ENCODE measurements at regions not wholly inside any gene's neighbourhood (a gene's known extent, or its start where the extent isn't known, plus 50 kb on each side); places are given as distances from the start of the nearest gene placed in this dataset.

GRCh38 chr4:125891597-125892258, 577.0 kb downstream of the FAT4 start:
- no peaks in the 10 kb centered on the region for H3K36me3 ChIP-seq (replicated peaks; ENCODE audit: control insufficient read depth, insufficient read depth, low read length)
- no peak for DNase-seq
- no peaks in the 10 kb centered on the region for H3K27me3 ChIP-seq (ENCODE audit: control insufficient read depth, insufficient read depth, low read length)
- no peak overlapping the region for H3K4me3 ChIP-seq (ENCODE audit: insufficient read depth, low read depth, low read length)

GRCh38 chr4:125904802-125905201, 590.0 kb downstream of the FAT4 start:
- Histone ChIP-seq H3K27me3 (ENCODE audit: control insufficient read depth, insufficient read depth, low read length) (no peaks in the 10 kb centered on the region), H3K4me3 (ENCODE audit: insufficient read depth, low read depth, low read length) (no peak overlapping the region), H3K36me3 (replicated peaks; ENCODE audit: control insufficient read depth, insufficient read depth, low read length) (no peaks in the 10 kb centered on the region)
- DNase-seq: no peak

- no peak for DNase-seq
- Histone ChIP-seq H3K4me3 (ENCODE audit: insufficient read depth, low read depth, low read length) (no peak overlapping the region), H3K27me3 (ENCODE audit: control insufficient read depth, insufficient read depth, low read length) (no peaks in the 10 kb centered on the region), H3K36me3 (replicated peaks; ENCODE audit: control insufficient read depth, insufficient read depth, low read length) (no peaks in the 10 kb centered on the region)
These were observed 596.3 kb downstream of the FAT4 start for GRCh38 chr4:125911058-125911457.

- Histone ChIP-seq H3K4me3 (ENCODE audit: insufficient read depth, low read depth, low read length) (no peak overlapping the region), H3K36me3 (replicated peaks; ENCODE audit: control insufficient read depth, insufficient read depth, low read length) (no peaks in the 10 kb centered on the region), H3K27me3 (ENCODE audit: control insufficient read depth, insufficient read depth, low read length) (no peaks in the 10 kb centered on the region)
- no peak for DNase-seq
These were observed 596.7 kb downstream of the FAT4 start for GRCh38 chr4:125911481-125911880.

- Histone ChIP-seq H3K36me3 (replicated peaks; ENCODE audit: control insufficient read depth, insufficient read depth, low read length) (no peaks in the 10 kb centered on the region), H3K27me3 (ENCODE audit: control insufficient read depth, insufficient read depth, low read length) (no peaks in the 10 kb centered on the region), H3K4me3 (ENCODE audit: insufficient read depth, low read depth, low read length) (no peak overlapping the region)
- DNase-seq: no peak
These were observed 602.8 kb downstream of the FAT4 start for GRCh38 chr4:125917559-125917958.

- no peak overlapping the region for H3K4me3 ChIP-seq (ENCODE audit: insufficient read depth, low read depth, low read length)
- no peaks in the 10 kb centered on the region for H3K27me3 ChIP-seq (ENCODE audit: control insufficient read depth, insufficient read depth, low read length)
- H3K36me3 ChIP-seq (replicated peaks; ENCODE audit: control insufficient read depth, insufficient read depth, low read length): no peaks in the 10 kb centered on the region
- DNase-seq: no peak
These were observed 613.9 kb downstream of the FAT4 start for GRCh38 chr4:125928652-125929051.

GRCh38 chr4:125938541-125938940, 623.8 kb downstream of the FAT4 start:
- Histone ChIP-seq H3K4me3 (ENCODE audit: insufficient read depth, low read depth, low read length) (no peak overlapping the region), H3K27me3 (ENCODE audit: control insufficient read depth, insufficient read depth, low read length) (no peaks in the 10 kb centered on the region), H3K36me3 (replicated peaks; ENCODE audit: control insufficient read depth, insufficient read depth, low read length) (no peaks in the 10 kb centered on the region)
- DNase-seq: no peak

- Histone ChIP-seq H3K27me3 (ENCODE audit: control insufficient read depth, insufficient read depth, low read length) (no peaks in the 10 kb centered on the region), H3K36me3 (replicated peaks; ENCODE audit: control insufficient read depth, insufficient read depth, low read length) (no peaks in the 10 kb centered on the region), H3K4me3 (ENCODE audit: insufficient read depth, low read depth, low read length) (no peak overlapping the region)
- DNase-seq: no peak
These were observed 625.7 kb downstream of the FAT4 start for GRCh38 chr4:125940426-125940825.

GRCh38 chr4:125944966-125945365, 630.2 kb downstream of the FAT4 start:
- Histone ChIP-seq H3K36me3 (replicated peaks; ENCODE audit: control insufficient read depth, insufficient read depth, low read length) (no peaks in the 10 kb centered on the region), H3K27me3 (ENCODE audit: control insufficient read depth, insufficient read depth, low read length) (no peaks in the 10 kb centered on the region), H3K4me3 (ENCODE audit: insufficient read depth, low read depth, low read length) (no peak overlapping the region)
- DNase-seq: no peak

- Histone ChIP-seq H3K36me3 (replicated peaks; ENCODE audit: control insufficient read depth, insufficient read depth, low read length) (no peaks in the 10 kb centered on the region), H3K27me3 (ENCODE audit: control insufficient read depth, insufficient read depth, low read length) (no peaks in the 10 kb centered on the region), H3K4me3 (ENCODE audit: insufficient read depth, low read depth, low read length) (no peak overlapping the region)
- DNase-seq: no peak
These were observed 633.3 kb downstream of the FAT4 start for GRCh38 chr4:125948021-125948420.

- no peaks in the 10 kb centered on the region for H3K27me3 ChIP-seq (ENCODE audit: control insufficient read depth, insufficient read depth, low read length)
- no peak overlapping the region for H3K4me3 ChIP-seq (ENCODE audit: insufficient read depth, low read depth, low read length)
- no peaks in the 10 kb centered on the region for H3K36me3 ChIP-seq (replicated peaks; ENCODE audit: control insufficient read depth, insufficient read depth, low read length)
- DNase-seq: no peak
These were observed 636.6 kb downstream of the FAT4 start for GRCh38 chr4:125951261-125951887.

GRCh38 chr4:125952631-125953030, 637.9 kb downstream of the FAT4 start:
- Histone ChIP-seq H3K36me3 (replicated peaks; ENCODE audit: control insufficient read depth, insufficient read depth, low read length) (no peaks in the 10 kb centered on the region), H3K27me3 (ENCODE audit: control insufficient read depth, insufficient read depth, low read length) (no peaks in the 10 kb centered on the region), H3K4me3 (ENCODE audit: insufficient read depth, low read depth, low read length) (no peak overlapping the region)
- no peak for DNase-seq

GRCh38 chr4:125956276-125956675, 641.5 kb downstream of the FAT4 start:
- Histone ChIP-seq H3K36me3 (replicated peaks; ENCODE audit: control insufficient read depth, insufficient read depth, low read length) (no peaks in the 10 kb centered on the region), H3K27me3 (ENCODE audit: control insufficient read depth, insufficient read depth, low read length) (no peaks in the 10 kb centered on the region), H3K4me3 (ENCODE audit: insufficient read depth, low read depth, low read length) (no peak overlapping the region)
- DNase-seq: no peak

GRCh38 chr4:125958519-125958918, 643.8 kb downstream of the FAT4 start:
- no peaks in the 10 kb centered on the region for H3K36me3 ChIP-seq (replicated peaks; ENCODE audit: control insufficient read depth, insufficient read depth, low read length)
- DNase-seq: no peak
- no peaks in the 10 kb centered on the region for H3K27me3 ChIP-seq (ENCODE audit: control insufficient read depth, insufficient read depth, low read length)
- H3K4me3 ChIP-seq (ENCODE audit: insufficient read depth, low read depth, low read length): no peak overlapping the region

GRCh38 chr4:125961626-125962025, 646.9 kb downstream of the FAT4 start:
- DNase-seq: no peak
- Histone ChIP-seq H3K36me3 (replicated peaks; ENCODE audit: control insufficient read depth, insufficient read depth, low read length) (no peaks in the 10 kb centered on the region), H3K27me3 (ENCODE audit: control insufficient read depth, insufficient read depth, low read length) (no peaks in the 10 kb centered on the region), H3K4me3 (ENCODE audit: insufficient read depth, low read depth, low read length) (no peak overlapping the region)

Measured in H7 (cell line).